ENCODE measurements at regions not wholly inside any gene's neighbourhood (a gene's known extent, or its start where the extent isn't known, plus 50 kb on each side); places are given as distances from the start of the nearest gene placed in this dataset.

- no peak for DNase-seq (ENCODE audit: low read depth)
- no peak for TF ChIP-seq CTCF (conservative IDR thresholded peaks at IDR 0.05; ENCODE audit: low read depth, low read length)
- H3K4me3 ChIP-seq (ENCODE audit: low read depth, low read length), result no peak overlapping the region
Measured at GRCh38 chr2:150887926-150888325, 373.7 kb downstream of the RBM43 start.

DNA sequence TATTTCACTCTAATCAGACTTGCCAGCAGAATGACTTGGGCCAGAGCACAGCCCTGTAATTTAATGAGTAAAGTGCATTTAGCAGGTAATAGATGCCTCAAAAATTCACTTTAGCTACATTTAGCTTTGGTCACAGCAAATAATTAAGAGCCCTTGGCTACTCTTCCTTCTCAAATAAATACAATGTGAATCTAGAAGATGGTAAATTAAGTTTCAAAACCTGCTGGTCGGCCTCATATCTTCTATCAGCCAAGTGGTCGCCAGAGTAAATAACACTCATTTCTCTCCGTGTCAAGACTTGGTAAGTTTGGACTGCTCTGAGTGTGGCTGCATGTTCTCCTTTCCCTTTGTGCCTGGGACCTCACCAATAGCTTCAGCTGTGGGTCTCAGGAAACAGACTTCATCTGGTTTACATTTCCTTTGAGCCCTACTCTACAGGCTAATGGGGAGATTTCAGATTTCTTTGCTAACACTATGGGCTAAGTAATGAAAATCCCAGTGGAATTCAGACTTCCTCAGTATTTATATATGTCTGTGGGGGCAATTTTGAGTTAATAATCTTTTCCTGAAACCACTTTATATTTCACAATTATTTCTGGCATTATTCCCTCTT, 375.8 kb downstream of the RBM43 start:
- no peak overlapping the region for H3K4me3 ChIP-seq (ENCODE audit: low read depth, low read length)
- TF ChIP-seq CTCF (conservative IDR thresholded peaks at IDR 0.05; ENCODE audit: low read depth, low read length), result no peak
- no peak for DNase-seq (ENCODE audit: low read depth)

DNA sequence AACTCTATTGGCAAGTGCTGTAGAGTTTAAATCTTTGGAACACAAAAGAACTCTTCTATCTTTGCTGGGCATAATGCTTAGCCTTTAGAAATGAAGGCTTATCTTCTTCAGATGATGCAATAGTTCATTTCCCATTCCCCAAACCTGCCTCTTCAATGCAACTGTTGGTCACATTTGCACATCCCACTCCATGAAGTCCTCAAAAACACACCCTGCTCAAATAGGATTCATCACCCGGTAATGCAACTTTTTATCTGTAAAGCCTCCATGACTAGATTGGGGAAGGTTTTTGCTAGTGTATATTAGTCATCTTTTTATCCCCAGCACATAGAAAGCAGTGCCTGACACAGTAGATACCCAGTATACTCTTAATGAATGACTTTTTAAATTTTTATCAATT, 376.4 kb downstream of the RBM43 start:
- DNase-seq (ENCODE audit: low read depth), result no peak
- no peak for TF ChIP-seq CTCF (conservative IDR thresholded peaks at IDR 0.05; ENCODE audit: low read depth, low read length)
- no peak overlapping the region for H3K4me3 ChIP-seq (ENCODE audit: low read depth, low read length)

- no peak for DNase-seq (ENCODE audit: low read depth)
- no peak for TF ChIP-seq CTCF (conservative IDR thresholded peaks at IDR 0.05; ENCODE audit: low read depth, low read length)
- no peak overlapping the region for H3K4me3 ChIP-seq (ENCODE audit: low read depth, low read length)
Measured at GRCh38 chr2:150883613-150883895, 378.1 kb downstream of the RBM43 start.

GRCh38 chr2:150882751-150883612, 378.7 kb downstream of the RBM43 start:
- TF ChIP-seq CTCF (conservative IDR thresholded peaks at IDR 0.05; ENCODE audit: low read depth, low read length), result no peak
- H3K4me3 ChIP-seq (ENCODE audit: low read depth, low read length), result no peak overlapping the region
- no peak for DNase-seq (ENCODE audit: low read depth)

DNA sequence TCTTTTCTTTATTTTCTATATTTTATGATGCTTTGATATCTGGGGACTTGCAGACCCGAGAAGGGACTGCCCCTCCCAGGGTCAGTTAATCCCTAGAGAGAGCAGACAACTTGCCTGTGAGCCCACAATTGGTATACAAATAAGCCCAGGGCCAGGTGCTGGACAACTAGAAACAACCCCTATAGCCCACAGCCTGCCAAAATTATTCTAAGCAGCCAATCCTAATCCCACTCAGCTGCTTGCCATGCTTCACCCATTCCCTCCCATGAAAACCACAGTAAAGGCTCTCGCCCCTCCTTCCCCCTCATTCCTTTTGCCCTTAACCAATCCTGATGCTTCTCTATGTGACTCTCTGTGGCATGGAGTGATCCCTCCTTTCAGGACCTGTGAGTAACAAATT, 380.7 kb downstream of the RBM43 start:
- no peak for DNase-seq (ENCODE audit: low read depth)
- H3K4me3 ChIP-seq (ENCODE audit: low read depth, low read length), result no peak overlapping the region

More for the DNA sequence above, 380.7 kb downstream of the RBM43 start:
- no peak for TF ChIP-seq CTCF (conservative IDR thresholded peaks at IDR 0.05; ENCODE audit: low read depth, low read length)
